HEK293 (cell line): ENCODE measurements at regions not wholly inside any gene's neighbourhood (a gene's known extent, or its start where the extent isn't known, plus 50 kb on each side); places are given as distances from the start of the nearest gene placed in this dataset.

ENCODE experiments used
- BCL11A ChIP-seq: fragments of 450-650 bp; formaldehyde crosslinking; IDR thresholded peaks from 2 replicates; pipeline ENCODE4 v1.5.1; 2016; ENCODE audit warnings: low read depth, missing biosample characterization, missing genetic modification characterization
- GLI4 ChIP-seq: fragments of 450-650 bp; formaldehyde crosslinking; IDR thresholded peaks from 2 replicates; pipeline ENCODE4 v1.5.1; 2016; ENCODE audit warnings: missing biosample characterization, missing genetic modification characterization
- HOXA7 ChIP-seq: sonication (generic); formaldehyde crosslinking; IDR thresholded peaks from 2 replicates; pipeline ENCODE4 v1.8.1; 2022; ENCODE audit warnings: missing genetic modification reagents, borderline replicate concordance
- ZFP3 ChIP-seq: fragments of 450-650 bp; formaldehyde crosslinking; IDR thresholded peaks from 2 replicates; pipeline ENCODE4 v1.5.1; 2016; ENCODE audit warnings: low read depth, missing biosample characterization, missing genetic modification characterization
- ZFP41 ChIP-seq: fragments of 450-650 bp; formaldehyde crosslinking; IDR thresholded peaks from 2 replicates; pipeline ENCODE4 v1.5.1; 2016; ENCODE audit warnings: missing biosample characterization, missing genetic modification characterization, borderline replicate concordance
- ZNF138 ChIP-seq: fragments of 450-650 bp; formaldehyde crosslinking; IDR thresholded peaks from 2 replicates; pipeline ENCODE4 v1.5.1; 2016; ENCODE audit warnings: missing biosample characterization, missing genetic modification characterization, borderline replicate concordance
- ZNF23 ChIP-seq: fragments of 450-650 bp; formaldehyde crosslinking; IDR thresholded peaks from 2 replicates; pipeline ENCODE4 v1.5.1; 2016; ENCODE audit warnings: missing biosample characterization, missing genetic modification characterization, borderline replicate concordance
- ZNF558 ChIP-seq: fragments of 450-650 bp; formaldehyde crosslinking; IDR thresholded peaks from 2 replicates; pipeline ENCODE4 v1.5.1; 2016; ENCODE audit warnings: missing biosample characterization, missing genetic modification characterization
- ZNF571 ChIP-seq: fragments of 450-650 bp; formaldehyde crosslinking; IDR thresholded peaks from 2 replicates; pipeline ENCODE4 v1.5.0; 2017; ENCODE audit warnings: missing biosample characterization, missing genetic modification characterization
- ZNF621 ChIP-seq: fragments of 450-650 bp; formaldehyde crosslinking; IDR thresholded peaks from 2 replicates; pipeline ENCODE4 v1.5.1; 2017; ENCODE audit warnings: missing biosample characterization, missing genetic modification characterization
- ZNF701 ChIP-seq: fragments of 450-650 bp; formaldehyde crosslinking; IDR thresholded peaks from 2 replicates; pipeline ENCODE4 v1.5.1; 2016; ENCODE audit warnings: missing biosample characterization, missing genetic modification characterization
- TF ChIP-seq, protein P1 (sequence below): fragments of 450-650 bp; formaldehyde crosslinking; IDR thresholded peaks from 2 replicates; pipeline ENCODE4 v1.5.1; 2016; ENCODE audit warnings: missing biosample characterization, missing genetic modification characterization
- TF ChIP-seq, protein P2 (sequence below): fragments of 450-650 bp; formaldehyde crosslinking; IDR thresholded peaks from 2 replicates; pipeline ENCODE4 v1.5.1; 2016; ENCODE audit warnings: missing biosample characterization, missing genetic modification characterization, low read depth

DNA sequence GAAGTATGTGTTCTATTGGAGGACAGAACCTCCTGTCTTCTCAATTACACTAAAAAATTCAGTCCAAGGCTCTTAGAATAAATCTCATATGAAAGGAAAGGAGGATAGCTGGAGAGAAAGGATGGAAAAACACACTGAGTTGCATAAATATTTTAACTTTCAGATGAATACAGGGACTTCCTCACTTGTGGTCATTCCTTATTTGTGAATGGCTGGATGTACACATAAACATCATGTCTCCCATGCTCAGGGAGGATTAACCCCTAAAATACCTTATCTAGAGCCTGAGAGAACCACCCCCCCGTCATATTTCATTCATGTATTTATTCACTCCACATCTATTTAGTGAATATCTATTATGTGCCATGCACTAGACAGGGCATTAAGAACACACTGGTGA, 217.6 kb upstream of the CITED2 start:
- TF ChIP-seq, protein P1, sequence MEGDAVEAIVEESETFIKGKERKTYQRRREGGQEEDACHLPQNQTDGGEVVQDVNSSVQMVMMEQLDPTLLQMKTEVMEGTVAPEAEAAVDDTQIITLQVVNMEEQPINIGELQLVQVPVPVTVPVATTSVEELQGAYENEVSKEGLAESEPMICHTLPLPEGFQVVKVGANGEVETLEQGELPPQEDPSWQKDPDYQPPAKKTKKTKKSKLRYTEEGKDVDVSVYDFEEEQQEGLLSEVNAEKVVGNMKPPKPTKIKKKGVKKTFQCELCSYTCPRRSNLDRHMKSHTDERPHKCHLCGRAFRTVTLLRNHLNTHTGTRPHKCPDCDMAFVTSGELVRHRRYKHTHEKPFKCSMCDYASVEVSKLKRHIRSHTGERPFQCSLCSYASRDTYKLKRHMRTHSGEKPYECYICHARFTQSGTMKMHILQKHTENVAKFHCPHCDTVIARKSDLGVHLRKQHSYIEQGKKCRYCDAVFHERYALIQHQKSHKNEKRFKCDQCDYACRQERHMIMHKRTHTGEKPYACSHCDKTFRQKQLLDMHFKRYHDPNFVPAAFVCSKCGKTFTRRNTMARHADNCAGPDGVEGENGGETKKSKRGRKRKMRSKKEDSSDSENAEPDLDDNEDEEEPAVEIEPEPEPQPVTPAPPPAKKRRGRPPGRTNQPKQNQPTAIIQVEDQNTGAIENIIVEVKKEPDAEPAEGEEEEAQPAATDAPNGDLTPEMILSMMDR (tag by site-specific recombination): no peak
- TF ChIP-seq GLI4 (tag by site-specific recombination) (no peak), ZNF138 (tag by site-specific recombination) (no peak), BCL11A (no peak), ZNF571 (tag by site-specific recombination) (no peak), ZNF621 (tag by site-specific recombination) (no peak), ZNF701 (tag by site-specific recombination) (no peak), HOXA7 (CRISPR knock-in tag) (no peak), ZFP41 (tag by site-specific recombination) (no peak), ZFP3 (tag by site-specific recombination) (no peak), ZNF23 (tag by site-specific recombination) (no peak), ZNF558 (no peak)
- TF ChIP-seq, protein P2, sequence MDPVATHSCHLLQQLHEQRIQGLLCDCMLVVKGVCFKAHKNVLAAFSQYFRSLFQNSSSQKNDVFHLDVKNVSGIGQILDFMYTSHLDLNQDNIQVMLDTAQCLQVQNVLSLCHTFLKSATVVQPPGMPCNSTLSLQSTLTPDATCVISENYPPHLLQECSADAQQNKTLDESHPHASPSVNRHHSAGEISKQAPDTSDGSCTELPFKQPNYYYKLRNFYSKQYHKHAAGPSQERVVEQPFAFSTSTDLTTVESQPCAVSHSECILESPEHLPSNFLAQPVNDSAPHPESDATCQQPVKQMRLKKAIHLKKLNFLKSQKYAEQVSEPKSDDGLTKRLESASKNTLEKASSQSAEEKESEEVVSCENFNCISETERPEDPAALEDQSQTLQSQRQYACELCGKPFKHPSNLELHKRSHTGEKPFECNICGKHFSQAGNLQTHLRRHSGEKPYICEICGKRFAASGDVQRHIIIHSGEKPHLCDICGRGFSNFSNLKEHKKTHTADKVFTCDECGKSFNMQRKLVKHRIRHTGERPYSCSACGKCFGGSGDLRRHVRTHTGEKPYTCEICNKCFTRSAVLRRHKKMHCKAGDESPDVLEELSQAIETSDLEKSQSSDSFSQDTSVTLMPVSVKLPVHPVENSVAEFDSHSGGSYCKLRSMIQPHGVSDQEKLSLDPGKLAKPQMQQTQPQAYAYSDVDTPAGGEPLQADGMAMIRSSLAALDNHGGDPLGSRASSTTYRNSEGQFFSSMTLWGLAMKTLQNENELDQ (tag by site-specific recombination): no peak
